Caco-2 (cell line): ENCODE measurements at regions not wholly inside any gene's neighbourhood (a gene's known extent, or its start where the extent isn't known, plus 50 kb on each side); places are given as distances from the start of the nearest gene placed in this dataset.

Source experiments
- BruUV-seq: library from RNA; stranded (reverse); fragments of 400-500 nt; replicated peaks from 2 replicates; lab custom pipeline; 2021; lab: Mats Ljungman, UMichigan
- CTCF ChIA-PET: fragments of 300-600 bp; sonication (Branson Sonifier 250); formaldehyde crosslinking; loops from one replicate; lab custom pipeline; 2022; ENCODE audit warnings: antibody characterized with exemption; lab: Charles Lee
- POLR2A ChIA-PET: fragments of 300-600 bp; sonication (Branson Sonifier 250); formaldehyde crosslinking; loops from one replicate; lab custom pipeline; 2022; ENCODE audit warnings: antibody characterized with exemption; lab: Charles Lee
- DNase-seq, 2 experiments: peaks; one replicate each; pipeline versions ENCODE4 v3.0.0 to v3.0.0-alpha.2; 2020 to 2022
- H3K27me3 ChIP-seq: replicated peaks from 2 replicates; pipeline ENCODE4 v1.6.0; 2011; ENCODE audit warnings: low read length; ENCODE audit not compliant: control insufficient read depth, insufficient read depth
- H3K36me3 ChIP-seq: 2 replicates; pipeline ENCODE4 v1.5.1; 2011; ENCODE audit warnings: low read length; ENCODE audit not compliant: control insufficient read depth, insufficient read depth
- H3K4me1 ChIP-seq: fragments of 250-450 bp; sonication (Bioruptor Pico); 2 replicates; pipeline ENCODE4 v1.5.1; 2020; ENCODE audit warnings: mild to moderate bottlenecking
- H3K4me3 ChIP-seq: 2 replicates; pipeline ENCODE4 v1.5.1; 2011; ENCODE audit warnings: low read depth, mild to moderate bottlenecking, control low read depth, low read length
- H3K9me3 ChIP-seq: fragments of 250-450 bp; sonication (Bioruptor Pico); 2 replicates; pipeline ENCODE4 v1.5.1; 2020; ENCODE audit warnings: mild to moderate bottlenecking, moderate library complexity
- H3K27ac Mint-ChIP-seq: one replicate; pipeline ENCODE4 v1.8.0; 2022; ENCODE audit warnings: mixed read lengths; ENCODE audit not compliant: unreplicated experiment
- H3K27me3 Mint-ChIP-seq: one replicate; pipeline ENCODE4 v1.8.0; 2022; ENCODE audit warnings: mixed read lengths; ENCODE audit not compliant: insufficient read depth, unreplicated experiment
- H3K36me3 Mint-ChIP-seq: one replicate; pipeline ENCODE4 v1.8.0; 2022; ENCODE audit warnings: mild to moderate bottlenecking, mixed read lengths; ENCODE audit not compliant: insufficient read depth, unreplicated experiment
- H3K4me1 Mint-ChIP-seq: one replicate; pipeline ENCODE4 v1.8.0; 2022; ENCODE audit warnings: low read depth, mixed read lengths; ENCODE audit not compliant: unreplicated experiment
- H3K4me3 Mint-ChIP-seq: one replicate; pipeline ENCODE4 v1.8.0; 2022; ENCODE audit warnings: mild to moderate bottlenecking, moderate library complexity, mixed read lengths; ENCODE audit not compliant: unreplicated experiment
- H3K9me3 Mint-ChIP-seq: one replicate; pipeline ENCODE4 v1.8.0; 2022; ENCODE audit warnings: mixed read lengths; ENCODE audit not compliant: unreplicated experiment
- CTCF ChIP-seq, 2 experiments: fragments of 200-600 bp in 1 of 2; IDR thresholded peaks; 1 replicate in 1 of 2; 2 replicates in 1 of 2; pipeline versions ENCODE4 v1.5.1 to v1.8.0; 2011 to 2022; ENCODE audit warnings: antibody characterized with exemption in 1 of 2, control low read depth in 1 of 2, inconsistent platforms in 1 of 2, low read depth in 1 of 2, low read length in 1 of 2, mild to moderate bottlenecking in 1 of 2, moderate library complexity in 1 of 2; ENCODE audit not compliant: insufficient read depth in 1 of 2, severe bottlenecking in 1 of 2, unreplicated experiment in 1 of 2
- intact Hi-C: fragments of 100-400 bp; cut with micrococcal nuclease; formaldehyde crosslinking; loops from one replicate; pipeline ENCODE4 v1.10.0; 2022; ENCODE audit not compliant: unreplicated experiment

- Histone ChIP-seq H3K4me3 (no peak overlapping the region), H3K4me1 (peaks cover 49% of the 10 kb centered on the region), H3K9me3 (no peaks in the 10 kb centered on the region), H3K27me3 (no peaks in the 10 kb centered on the region), H3K36me3 (no peaks in the 10 kb centered on the region)
- TF ChIP-seq CTCF (IDR thresholded peaks at IDR 0.05; ENCODE audit: insufficient read depth in 1 of 2, low read depth in 1 of 2, low read length in 1 of 2, severe bottlenecking in 1 of 2, unreplicated experiment in 1 of 2) = no peak
- peaks cover 15% of the 10 kb centered on the region for H3K9me3 Mint-ChIP-seq
- H3K4me3 Mint-ChIP-seq = no peak overlapping the region
- peak overlapping the region; percentile 75 for H3K27ac Mint-ChIP-seq
- POLR2A ChIA-PET = no interaction called here
- H3K36me3 Mint-ChIP-seq = peaks cover 5% of the 10 kb centered on the region
- BruUV-seq = no TSS peak
- CTCF ChIA-PET = no interaction called here
- DNase-seq = no peak
- intact Hi-C loops = no loop called here
- no peaks in the 10 kb centered on the region for H3K27me3 Mint-ChIP-seq
- peaks cover 28% of the 10 kb centered on the region for H3K4me1 Mint-ChIP-seq
Measured at GRCh38 chr22:27648853-27649252, 152.7 kb downstream of the MN1 start.

- CTCF ChIA-PET = no interaction called here
- POLR2A ChIA-PET = no interaction called here
- Histone ChIP-seq H3K4me3 (no peak overlapping the region), H3K9me3 (no peaks in the 10 kb centered on the region), H3K36me3 (no peaks in the 10 kb centered on the region), H3K27me3 (no peaks in the 10 kb centered on the region), H3K4me1 (peaks cover 48% of the 10 kb centered on the region)
- Mint-ChIP-seq H3K27me3 (no peaks in the 10 kb centered on the region), H3K27ac (no peak overlapping the region), H3K36me3 (peaks cover 11% of the 10 kb centered on the region), H3K9me3 (peaks cover 19% of the 10 kb centered on the region), H3K4me1 (peaks cover 32% of the 10 kb centered on the region), H3K4me3 (no peak overlapping the region)
- no peak for DNase-seq
- BruUV-seq = no TSS peak
- TF ChIP-seq CTCF (IDR thresholded peaks at IDR 0.05; ENCODE audit: insufficient read depth in 1 of 2, low read depth in 1 of 2, low read length in 1 of 2, severe bottlenecking in 1 of 2, unreplicated experiment in 1 of 2) = no peak
- intact Hi-C loops = no loop called here
Measured at GRCh38 chr22:27650572-27650971, 151.0 kb downstream of the MN1 start.

GRCh38 chr22:27650985-27651384 lies 150.6 kb downstream of the MN1 start:
- Histone ChIP-seq H3K4me1 (peaks cover 45% of the 10 kb centered on the region), H3K9me3 (no peaks in the 10 kb centered on the region), H3K36me3 (no peaks in the 10 kb centered on the region), H3K4me3 (no peak overlapping the region), H3K27me3 (no peaks in the 10 kb centered on the region)
- intact Hi-C loops = no loop called here
- no peak for DNase-seq
- peaks cover 23% of the 10 kb centered on the region for H3K9me3 Mint-ChIP-seq
- H3K4me3 Mint-ChIP-seq = no peak overlapping the region
- BruUV-seq = no TSS peak
- H3K27me3 Mint-ChIP-seq = no peaks in the 10 kb centered on the region
- ChIA-PET CTCF (no interaction called here), POLR2A (no interaction called here)
- H3K36me3 Mint-ChIP-seq = peaks cover 11% of the 10 kb centered on the region
- H3K27ac Mint-ChIP-seq = no peak overlapping the region
- H3K4me1 Mint-ChIP-seq = peaks cover 32% of the 10 kb centered on the region
- TF ChIP-seq CTCF (IDR thresholded peaks at IDR 0.05; ENCODE audit: insufficient read depth in 1 of 2, low read depth in 1 of 2, low read length in 1 of 2, severe bottlenecking in 1 of 2, unreplicated experiment in 1 of 2) = no peak
